Ureter (tissue), 1 donor: ENCODE measurements at regions not wholly inside any gene's neighbourhood (a gene's known extent, or its start where the extent isn't known, plus 50 kb on each side); places are given as distances from the start of the nearest gene placed in this dataset.

ENCODE experiments used
- DNase-seq: peaks from one replicate; pipeline ENCODE4 v3.0.0-alpha.2; 2020; ENCODE audit warnings: low spot score
- donor health status: DM: yes; HTN: yes; CAD: no.

DNA sequence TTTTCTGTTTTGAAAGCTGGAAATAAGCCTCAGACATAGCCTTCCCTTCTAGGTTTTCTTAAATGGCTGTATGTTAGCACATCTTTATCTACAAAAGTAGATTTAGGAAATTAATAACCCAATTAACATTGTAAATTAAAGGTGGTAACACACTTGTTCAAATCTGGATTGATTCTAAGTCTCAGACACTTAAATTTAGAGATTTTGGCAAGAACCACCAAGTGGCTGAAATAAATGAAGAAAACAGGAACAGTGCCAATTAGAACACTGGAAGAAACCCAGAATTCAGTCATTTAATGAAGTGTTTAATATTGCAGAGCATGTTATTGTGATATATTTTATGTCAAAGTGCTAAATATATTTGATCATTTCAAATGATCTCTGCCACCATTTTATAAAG lies 628.2 kb downstream of the USP25 start:
- DNase-seq: no peak

DNA sequence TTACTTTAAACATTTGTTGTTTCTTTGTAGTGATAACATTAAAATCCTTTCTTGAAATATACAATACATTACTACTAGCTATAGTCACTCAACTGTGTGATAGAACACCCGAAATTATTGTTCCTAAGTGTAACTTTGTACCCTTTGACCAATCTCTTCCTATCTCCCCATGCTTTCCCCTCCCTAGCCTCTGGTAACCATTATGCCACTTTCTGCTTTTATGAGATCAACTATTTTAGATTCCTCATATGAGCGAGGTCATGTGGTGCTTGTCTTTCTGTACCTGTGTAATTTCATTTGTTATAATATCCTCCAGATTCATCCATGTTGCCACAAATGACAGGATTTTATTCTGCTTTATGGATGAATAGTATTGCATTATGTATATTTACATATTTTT lies 629.0 kb downstream of the USP25 start:
- no peak for DNase-seq

DNA sequence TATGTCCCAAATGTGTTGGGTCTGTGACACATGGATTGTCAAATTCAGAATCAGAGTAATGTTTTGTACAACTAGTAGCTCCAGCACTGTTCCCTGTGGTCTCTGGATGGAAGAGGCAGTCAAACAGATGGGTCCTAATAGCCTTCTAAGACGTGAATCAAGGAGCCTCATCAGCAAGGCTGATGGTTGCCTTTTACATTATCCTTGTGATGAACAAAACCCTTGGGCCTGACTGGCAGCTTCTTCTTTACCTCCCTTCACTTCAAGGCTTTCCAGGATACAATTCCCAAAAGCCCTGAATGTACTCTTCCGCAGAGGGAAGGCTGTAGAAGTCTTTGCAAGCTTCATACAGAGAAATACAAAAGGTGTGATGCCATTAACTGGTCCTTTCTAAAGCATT lies 633.3 kb downstream of the USP25 start:
- DNase-seq: no peak

DNA sequence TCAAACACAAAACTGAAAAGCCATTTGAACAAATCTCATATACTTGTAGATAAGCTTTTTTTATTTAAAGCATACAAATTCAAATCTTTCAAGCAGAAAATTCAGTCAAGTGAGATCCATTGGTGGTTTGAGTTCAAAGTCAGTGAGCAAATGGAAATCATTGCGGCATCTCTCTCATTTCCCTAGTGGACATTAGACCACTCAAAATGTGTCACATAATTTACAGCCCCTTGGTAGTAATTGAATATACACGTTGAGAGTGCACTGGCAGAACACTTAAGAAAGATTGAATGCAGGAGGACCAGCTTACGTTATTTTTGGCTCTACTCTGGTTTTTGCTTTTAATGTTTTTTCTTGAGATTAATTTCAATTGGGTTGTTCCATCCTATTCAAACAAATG lies 633.7 kb downstream of the USP25 start:
- no peak for DNase-seq

DNA sequence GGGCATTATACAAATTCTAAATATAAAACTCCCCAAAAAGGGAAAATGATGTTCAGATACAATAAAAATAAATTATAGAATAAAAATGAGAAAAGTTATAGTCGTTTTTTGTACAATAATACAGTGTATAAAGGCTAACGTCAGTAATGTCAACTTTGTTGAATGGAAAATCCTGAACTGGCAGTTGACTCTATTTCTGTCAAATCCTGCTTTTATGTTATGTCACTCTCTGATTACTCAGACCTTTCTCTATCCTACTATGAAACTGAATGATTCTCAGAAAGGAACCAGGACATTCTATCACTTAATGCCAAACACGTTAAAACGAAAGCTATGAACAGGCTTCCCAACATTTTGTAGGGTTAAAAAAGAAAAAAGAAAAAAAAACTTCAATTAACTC lies 636.4 kb downstream of the USP25 start:
- no peak for DNase-seq

DNA sequence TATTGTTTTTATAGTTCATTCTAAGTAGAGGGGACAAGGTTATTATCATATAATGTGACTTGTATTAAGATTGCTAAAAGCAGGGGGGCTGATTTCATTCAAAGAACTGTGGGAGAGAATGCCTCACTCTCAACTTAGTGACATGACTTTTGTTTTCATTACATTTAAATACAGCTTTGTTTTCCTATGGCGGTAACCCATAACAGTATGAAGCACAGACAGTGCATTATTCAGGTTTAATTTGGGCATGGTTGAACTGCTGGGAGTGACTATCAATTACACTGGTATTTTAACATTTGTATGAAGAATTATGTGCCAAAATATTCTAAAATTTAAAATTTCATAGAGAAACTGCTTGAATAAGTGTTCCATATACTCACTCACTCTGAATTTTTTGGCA lies 637.3 kb downstream of the USP25 start:
- DNase-seq: no peak

DNA sequence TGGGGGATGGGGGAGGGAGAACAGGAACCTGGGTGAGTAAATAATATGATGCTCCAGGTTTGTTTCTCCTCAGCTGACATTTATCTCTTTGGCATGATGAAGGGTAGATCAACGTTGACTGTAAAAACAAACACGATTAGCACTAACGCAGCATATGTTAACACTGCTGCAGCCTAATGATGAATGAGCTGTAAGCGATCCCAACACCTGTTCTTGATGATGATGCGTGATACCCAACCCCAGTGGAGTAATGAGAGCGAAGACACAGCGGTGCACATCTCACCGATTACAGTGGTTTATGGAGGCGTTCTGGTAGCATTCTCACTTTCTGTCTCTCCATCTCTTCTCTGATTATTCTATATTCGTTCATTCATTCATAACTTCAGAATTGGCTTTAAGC lies 640.4 kb downstream of the USP25 start:
- no peak for DNase-seq

DNA sequence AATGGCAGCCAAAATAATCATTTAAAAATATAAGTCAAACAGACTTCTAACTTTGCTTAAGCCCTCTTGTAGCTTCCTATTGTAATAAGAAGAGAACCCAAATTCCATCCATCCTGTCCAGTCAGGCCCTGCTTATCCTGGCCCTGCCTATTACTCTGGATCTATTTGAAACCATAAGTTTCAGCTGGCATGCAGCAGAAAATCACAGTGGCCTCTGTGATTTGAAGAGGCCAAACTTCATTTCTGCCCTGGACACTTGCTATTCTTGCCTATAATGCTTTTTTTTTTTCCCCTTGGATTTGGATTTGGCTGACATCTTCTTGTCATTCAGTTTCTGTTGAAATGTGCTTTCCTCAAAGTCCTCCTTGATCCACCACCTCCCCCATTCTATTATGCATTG lies 642.8 kb downstream of the USP25 start:
- no peak for DNase-seq

DNA sequence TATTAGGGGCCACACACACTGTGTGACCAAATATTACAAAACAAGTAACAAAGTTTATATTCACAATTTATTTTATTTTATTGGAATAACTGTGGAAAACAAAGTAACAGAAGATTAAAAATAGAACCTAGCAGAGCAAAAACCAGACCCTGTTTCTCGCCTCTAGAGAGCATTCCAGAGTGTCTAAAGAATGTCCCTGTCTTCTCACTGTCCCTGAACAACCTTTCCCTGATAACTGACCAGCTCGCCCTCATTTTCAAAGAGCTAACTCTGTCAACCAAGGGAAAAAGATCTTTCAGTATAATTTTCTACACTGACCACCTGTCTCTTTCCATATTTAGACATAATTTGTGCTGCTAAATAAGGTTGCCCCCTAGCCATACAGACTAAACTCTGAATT lies 646.9 kb downstream of the USP25 start:
- no peak for DNase-seq

DNA sequence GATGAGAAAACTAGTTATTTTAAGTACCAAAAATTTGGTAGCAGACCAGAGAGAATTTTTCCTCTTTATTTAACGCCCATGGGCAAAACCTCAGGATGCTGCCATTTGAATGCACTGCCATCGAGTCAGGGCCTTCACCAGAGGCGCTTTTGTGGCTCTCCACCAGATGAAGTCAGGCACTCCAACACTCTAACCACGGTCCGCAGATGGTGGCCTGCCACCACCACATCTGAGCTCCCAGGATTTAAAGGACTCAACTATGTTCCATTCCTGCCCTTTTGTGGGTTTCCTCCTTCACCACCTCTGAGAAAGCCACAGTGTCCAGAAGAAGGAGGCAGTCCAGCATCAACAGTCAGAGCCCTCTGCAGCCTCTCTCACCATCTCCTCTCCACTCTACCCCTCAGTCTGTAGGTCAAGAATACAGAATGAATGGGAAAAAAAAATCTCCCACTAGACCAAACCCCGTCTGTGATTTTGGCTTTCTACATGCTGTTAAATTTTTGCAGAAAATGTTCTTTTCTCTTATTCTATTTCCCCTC lies 647.4 kb downstream of the USP25 start:
- DNase-seq: no peak

DNA sequence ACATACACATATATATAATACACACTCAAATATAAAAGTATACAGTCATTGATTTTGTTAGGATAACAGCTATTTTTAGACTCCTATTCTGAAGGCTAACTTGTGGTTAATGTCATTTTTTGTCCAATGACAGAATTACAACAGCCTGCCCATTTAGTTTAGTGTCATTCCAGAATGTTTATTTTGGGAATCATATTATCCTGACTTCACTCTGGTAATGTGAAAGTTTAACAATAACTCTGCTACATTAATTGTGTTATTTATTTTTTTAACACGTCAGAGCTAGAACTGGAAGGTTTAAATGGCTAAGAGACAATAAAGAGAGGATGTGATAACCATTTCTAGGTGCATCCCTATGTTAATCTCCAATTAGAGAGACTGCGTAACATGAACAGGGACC lies 648.1 kb downstream of the USP25 start:
- DNase-seq: no peak

DNA sequence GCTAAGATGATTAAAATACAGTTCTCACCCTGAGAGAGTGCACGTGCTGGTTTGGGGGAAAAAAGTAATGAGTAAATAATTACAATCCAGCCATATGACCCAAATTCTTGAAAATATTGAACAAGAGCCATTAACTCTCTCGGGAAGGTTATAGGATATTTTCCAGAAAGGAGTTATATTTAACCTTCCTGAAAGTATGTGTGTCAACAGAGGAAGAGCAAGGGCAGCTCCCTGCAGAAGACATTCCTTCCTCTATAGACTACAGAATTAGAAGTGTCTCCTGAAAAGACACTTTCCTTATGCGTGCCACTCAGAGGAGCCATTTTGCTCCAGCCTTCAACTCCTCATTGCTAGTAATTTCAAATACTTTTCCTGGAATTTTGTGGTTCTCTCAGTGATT lies 648.7 kb downstream of the USP25 start:
- DNase-seq: no peak

DNA sequence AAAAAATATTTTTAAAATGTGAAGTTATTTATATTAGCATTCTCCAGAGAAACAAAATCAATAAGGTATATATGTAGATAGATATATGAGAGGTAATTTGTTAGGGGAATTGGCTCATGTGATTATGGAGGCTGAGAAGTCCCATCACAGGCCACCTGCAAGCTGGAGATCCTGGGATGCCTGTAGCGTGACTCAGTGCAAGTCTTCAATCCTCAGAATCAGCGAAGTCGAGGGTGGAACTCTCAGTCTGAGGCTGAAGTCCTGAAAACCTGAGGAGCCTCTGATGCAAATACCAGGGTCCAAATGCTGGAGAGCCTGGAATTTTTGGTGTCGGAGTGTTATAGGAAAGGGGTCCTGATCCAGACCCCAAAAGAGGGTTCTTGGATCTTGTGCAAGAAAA lies 658.5 kb downstream of the USP25 start:
- DNase-seq: no peak

DNA sequence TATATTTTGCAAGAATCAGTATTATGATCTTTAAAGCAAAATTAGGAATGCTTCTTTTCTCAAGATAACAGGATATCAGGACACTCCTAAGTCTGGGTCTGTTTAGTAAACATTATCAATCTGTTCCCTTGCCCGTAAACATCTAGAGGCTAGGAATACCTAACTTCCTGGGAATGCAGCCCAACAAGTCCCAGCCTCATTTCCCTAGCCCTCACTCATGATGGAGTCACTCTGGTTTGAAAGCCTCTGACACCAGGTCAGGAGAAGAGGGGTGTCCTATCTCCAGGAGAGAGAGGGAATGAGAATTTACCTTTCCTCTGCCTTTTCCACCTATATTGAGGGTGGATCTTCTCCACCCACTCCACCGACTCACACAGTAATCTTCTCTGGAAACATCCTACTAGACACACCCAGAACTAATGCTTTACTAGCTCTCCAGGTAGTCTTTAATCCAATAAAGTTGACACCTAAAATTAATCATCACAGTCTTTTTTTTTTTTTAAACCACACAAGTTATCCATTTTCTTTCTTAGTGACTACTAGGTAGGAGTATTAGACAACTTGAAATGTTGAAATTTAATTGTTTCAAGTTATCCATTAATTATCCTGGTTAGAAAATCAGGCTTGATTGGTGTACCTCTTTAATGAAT lies 659.3 kb downstream of the USP25 start:
- no peak for DNase-seq

DNA sequence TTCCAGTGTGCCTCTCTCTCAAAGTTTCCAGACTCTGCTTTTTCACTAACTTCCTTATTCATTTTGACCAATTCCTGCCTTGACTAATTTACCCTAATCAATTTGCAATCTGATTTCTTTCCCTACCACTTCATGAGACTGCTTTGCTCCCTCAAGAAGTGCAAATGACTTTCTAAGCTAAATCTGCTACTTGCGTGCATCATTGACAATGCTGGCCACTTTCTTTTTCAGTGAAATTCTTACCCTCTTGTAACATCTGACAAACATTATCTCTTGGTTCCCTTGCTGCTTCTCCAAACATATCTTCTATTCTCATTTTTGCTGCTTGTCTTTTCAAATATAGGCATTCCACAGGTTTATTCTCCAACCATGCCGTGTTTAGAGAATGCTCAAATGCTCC lies 659.9 kb downstream of the USP25 start:
- no peak for DNase-seq

DNA sequence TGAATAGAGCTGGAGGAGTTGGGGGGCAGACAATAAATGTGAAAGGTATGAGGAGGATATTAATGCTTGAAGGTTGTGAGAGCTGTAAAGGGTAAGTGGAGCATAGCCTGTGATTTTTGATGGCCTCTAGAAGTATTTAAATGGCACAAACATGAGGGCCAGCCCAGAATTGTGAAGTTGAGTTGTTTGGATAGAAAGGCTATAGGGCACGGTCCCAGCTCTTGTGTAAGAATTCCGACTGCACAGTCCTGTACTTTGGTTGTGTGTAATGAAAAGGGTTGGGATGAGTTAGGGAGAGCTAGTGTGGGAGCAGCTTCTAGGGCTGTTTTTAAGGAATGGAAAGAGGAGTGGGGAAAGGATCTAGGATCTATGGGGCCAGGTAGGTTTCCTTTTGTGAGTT lies 665.5 kb downstream of the USP25 start:
- no peak for DNase-seq

DNA sequence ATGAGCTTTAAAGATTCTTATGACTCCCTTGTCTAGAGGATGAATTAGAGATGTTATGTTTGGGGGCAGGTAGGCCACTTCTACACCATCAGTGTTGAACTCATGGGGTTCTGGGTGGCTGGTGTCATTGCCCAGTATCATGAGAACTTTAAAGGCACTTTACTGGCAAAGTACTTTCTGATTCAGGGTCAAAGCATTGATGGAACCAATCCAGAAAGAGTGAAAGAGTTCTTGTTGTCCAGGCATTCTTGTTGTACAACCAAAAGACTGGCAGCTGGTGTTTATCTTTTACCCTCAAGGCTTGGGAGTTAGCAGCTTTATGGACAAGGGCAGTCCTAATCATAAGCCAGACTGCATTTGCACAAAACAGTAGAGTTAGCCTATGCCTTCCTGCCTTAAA lies 673.0 kb downstream of the USP25 start:
- no peak for DNase-seq

DNA sequence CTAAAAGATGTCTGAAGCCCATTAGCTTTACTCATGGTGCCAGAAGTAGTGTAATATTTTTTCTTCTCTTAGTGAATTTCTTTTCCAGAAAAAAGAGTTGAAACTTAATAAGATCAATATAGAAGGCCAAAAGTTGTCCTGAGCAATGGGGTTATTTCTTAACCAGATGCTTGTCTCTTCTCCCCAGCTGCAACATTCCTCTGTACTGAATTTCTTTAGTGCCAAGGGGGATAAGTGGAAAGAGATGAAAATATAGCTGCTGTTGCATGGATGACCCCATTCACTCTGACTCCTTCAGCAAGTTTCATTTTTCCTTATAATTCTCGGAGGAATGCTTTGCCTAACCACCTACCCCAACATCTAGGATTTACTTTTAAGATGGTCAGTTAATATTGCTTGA lies 675.0 kb downstream of the USP25 start:
- no peak for DNase-seq

DNA sequence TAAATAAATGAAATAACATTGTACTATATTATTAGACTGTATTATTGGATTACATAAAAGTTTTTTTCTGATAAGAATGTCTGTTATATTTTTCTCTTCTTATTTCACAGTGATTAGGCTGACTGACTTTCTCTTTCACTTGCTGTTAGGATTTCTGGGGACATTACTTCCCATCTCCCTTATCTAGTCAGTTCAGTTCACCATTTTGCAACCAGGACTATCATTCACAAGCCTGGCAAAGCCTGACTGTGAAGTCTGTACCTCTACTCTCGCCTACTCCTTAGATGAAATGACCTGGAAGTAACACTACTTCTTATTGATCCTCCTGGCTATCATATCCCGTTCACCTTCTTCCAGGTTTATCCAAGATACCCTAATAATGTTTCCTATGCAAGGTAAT lies 676.6 kb downstream of the USP25 start:
- DNase-seq: no peak

DNA sequence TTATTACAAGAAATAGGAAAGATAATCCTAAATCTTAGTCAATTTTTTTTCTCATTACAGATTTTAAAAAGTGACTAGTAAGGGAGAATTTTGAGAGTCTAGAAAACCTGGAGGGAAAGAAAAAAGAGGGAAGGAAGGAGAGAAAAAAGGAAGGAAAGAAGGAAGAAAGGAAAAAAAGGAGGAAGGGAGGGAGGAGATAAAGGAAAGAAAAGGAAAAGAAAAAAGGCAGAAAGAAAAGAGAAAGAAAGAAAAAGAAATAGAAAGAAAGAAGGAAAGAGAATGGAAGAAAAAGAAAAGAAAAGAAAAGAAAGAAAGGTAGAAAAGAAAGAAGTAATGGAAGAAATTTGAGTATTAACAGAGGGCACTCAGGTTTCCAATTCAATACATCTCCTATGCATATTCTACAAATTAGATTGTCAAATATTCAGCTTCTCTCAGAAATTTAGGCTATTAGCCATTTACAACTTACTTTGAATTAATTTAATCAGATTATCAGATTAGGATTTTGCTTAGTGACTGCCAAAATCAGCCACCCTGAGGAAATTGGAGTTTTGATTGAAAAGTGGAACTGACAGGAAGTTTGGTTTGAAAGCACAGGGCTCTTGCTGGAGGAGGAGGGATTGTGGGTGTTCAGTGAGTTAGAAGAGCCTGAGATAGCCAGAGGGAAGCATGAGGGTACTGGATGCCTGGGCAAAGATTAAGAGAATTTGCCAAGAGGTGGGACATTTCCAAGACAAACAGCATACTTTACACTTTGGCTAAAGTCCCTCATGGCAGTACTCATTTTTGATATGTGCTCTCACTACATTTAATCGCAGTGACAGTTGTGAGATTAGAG lies 677.8 kb downstream of the USP25 start:
- no peak for DNase-seq

DNA sequence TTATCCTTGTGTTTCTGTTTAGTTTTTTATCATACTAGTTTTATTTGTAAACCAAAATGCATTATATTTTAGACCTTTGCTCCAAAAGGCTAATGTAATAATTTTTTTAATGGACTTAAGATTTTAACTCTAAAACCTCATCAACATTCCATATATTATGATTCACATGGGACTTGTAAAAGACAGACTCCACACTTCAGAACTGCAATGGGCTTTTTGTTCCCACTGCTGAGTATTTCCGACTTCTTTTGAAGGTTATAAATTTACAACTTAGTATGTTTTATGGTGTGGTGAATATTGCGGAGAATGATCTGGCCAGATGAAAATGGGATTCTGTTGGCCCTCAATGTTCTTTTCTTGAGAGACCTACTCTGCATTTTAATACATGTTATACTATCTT lies 678.5 kb downstream of the USP25 start:
- DNase-seq: no peak

DNA sequence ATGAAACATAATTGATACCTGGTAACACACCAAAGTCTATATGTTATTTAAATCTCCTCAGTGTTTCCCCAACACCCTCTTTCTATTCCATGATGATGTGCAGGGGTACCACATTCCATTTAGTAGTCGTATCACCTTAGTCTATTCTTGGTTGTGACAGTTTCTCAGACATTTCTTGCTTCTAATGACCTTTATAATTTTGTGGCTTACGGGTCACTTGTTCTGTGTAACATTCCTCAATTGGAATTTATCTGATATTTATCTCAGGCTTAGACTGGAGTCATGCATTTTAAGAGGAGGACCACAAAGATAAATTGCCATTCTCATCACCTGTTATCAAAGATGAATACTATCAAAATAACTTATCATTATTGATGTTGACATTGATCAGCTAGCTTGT lies 679.6 kb downstream of the USP25 start:
- no peak for DNase-seq

DNA sequence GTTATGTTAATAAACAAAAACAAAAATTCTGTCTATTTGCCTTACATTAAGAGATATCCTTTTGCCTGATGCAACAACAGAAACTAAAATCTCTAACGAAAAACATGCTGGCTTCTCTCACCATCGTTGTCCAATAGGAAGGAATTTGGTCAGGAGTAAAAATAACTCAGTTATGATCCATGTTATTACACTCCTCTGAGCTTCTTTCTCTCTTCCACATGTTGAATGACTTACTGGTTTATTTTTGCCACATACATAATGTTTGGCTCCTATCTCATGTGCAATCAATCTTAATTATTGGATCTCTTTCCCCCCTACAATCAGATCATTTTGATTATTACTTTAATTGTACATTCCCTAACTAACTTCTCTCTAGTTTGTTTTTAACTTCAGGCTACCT lies 688.4 kb downstream of the USP25 start:
- DNase-seq: no peak

DNA sequence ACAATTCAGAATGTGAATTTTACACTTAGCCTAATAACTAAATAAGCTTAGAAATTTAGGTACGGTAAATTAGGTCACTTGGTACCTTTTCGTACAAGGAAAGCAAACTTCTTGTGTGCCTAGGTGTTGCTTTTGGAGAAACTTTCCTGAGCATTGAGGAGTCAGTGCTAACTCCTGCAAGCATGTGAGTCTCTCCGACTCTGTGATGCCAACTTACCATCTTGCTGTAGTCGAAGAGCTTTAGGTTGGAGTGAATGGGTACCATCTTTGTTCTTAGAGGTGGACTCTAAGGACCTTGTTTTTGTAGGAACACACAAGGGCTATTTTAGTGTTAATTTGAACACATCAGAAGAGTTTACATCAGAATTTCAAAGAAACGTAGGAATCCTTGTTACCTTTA lies 688.9 kb downstream of the USP25 start:
- DNase-seq: no peak
